HepG2 (cell line): ENCODE measurements at regions not wholly inside any gene's neighbourhood (a gene's known extent, or its start where the extent isn't known, plus 50 kb on each side); places are given as distances from the start of the nearest gene placed in this dataset.

ENCODE experiments used
- AKAP8 ChIP-seq: sonication (generic); formaldehyde crosslinking; IDR thresholded peaks from 2 replicates; pipeline ENCODE4 v1.5.1; 2020; ENCODE audit warnings: mild to moderate bottlenecking, missing genetic modification reagents
- ATF7 ChIP-seq, 2 experiments: fragments of 450-650 bp in 1 of 2; sonication (generic) in 1 of 2; formaldehyde crosslinking in 1 of 2; IDR thresholded peaks; 2 replicates each; pipeline versions ENCODE4 v1.4.0 to v1.6.1; 2016 to 2020; ENCODE audit warnings: antibody characterized with exemption in 1 of 2, mild to moderate bottlenecking in 1 of 2, missing genetic modification reagents in 1 of 2
- FOXO1 ChIP-seq: sonication (generic); formaldehyde crosslinking; IDR thresholded peaks from 2 replicates; pipeline ENCODE4 v1.4.0; 2020; ENCODE audit warnings: missing genetic modification reagents
- HMG20B ChIP-seq: conservative IDR thresholded peaks from 2 replicates; pipeline ENCODE4 v1.6.1; 2016; ENCODE audit warnings: missing genetic modification reagents, missing compliant biosample characterization
- KDM5B ChIP-seq: sonication (generic); formaldehyde crosslinking; IDR thresholded peaks from 2 replicates; pipeline ENCODE4 v1.4.0; 2020; ENCODE audit warnings: missing genetic modification reagents, mild to moderate bottlenecking, borderline replicate concordance
- MAFK ChIP-seq, 2 experiments: IDR thresholded peaks in 1 of 2; conservative IDR thresholded peaks in 1 of 2; 2 replicates each; pipeline ENCODE4 v1.6.1; 2011; ENCODE audit warnings: improper control_type of control experiment in 2 of 2, low read length in 2 of 2
- MXI1 ChIP-seq: IDR thresholded peaks from 3 replicates; pipeline ENCODE4 v1.6.1; 2012; ENCODE audit warnings: low read depth, low read length, inconsistent platforms, borderline replicate concordance
- NR2F1 ChIP-seq, 2 experiments: fragments of 450-650 bp in 1 of 2; formaldehyde crosslinking in 1 of 2; IDR thresholded peaks; 2 replicates each; pipeline versions ENCODE4 v1.5.0 to v1.6.1; 2016 to 2020; ENCODE audit warnings: mild to moderate bottlenecking in 1 of 2, missing compliant biosample characterization in 1 of 2, missing genetic modification reagents in 1 of 2, moderate library complexity in 1 of 2
- RBAK ChIP-seq: sonication (generic); formaldehyde crosslinking; IDR thresholded peaks from 2 replicates; pipeline ENCODE4 v1.5.1; 2020; ENCODE audit warnings: mild to moderate bottlenecking, missing genetic modification reagents
- RERE ChIP-seq: IDR thresholded peaks from 2 replicates; pipeline ENCODE4 v1.6.1; 2016; ENCODE audit warnings: low read depth, missing genetic modification reagents, missing compliant biosample characterization
- RXRB ChIP-seq: IDR thresholded peaks from 2 replicates; pipeline ENCODE4 v1.6.1; 2016; ENCODE audit warnings: borderline replicate concordance, missing genetic modification reagents, missing compliant biosample characterization
- SNAPC2 ChIP-seq: sonication (generic); formaldehyde crosslinking; IDR thresholded peaks from 2 replicates; pipeline ENCODE4 v1.8.1; 2022; ENCODE audit warnings: mild to moderate bottlenecking, missing genetic modification reagents
- TEAD3 ChIP-seq: optimal IDR thresholded peaks from 2 replicates; pipeline ENCODE3; 2016; ENCODE audit warnings: borderline replicate concordance
- ZNF292 ChIP-seq: sonication (generic); formaldehyde crosslinking; IDR thresholded peaks from 2 replicates; pipeline ENCODE4 v1.8.1; 2022; ENCODE audit warnings: mild to moderate bottlenecking, low read depth, missing genetic modification reagents, borderline replicate concordance
- ZNF609 ChIP-seq: sonication (generic); formaldehyde crosslinking; IDR thresholded peaks from 2 replicates; pipeline ENCODE4 v1.4.0; 2020; ENCODE audit warnings: mild to moderate bottlenecking, missing genetic modification reagents, borderline replicate concordance
- ZNF614 ChIP-seq: IDR thresholded peaks from 2 replicates; pipeline ENCODE4 v1.6.1; 2018; ENCODE audit warnings: missing biosample characterization, missing genetic modification reagents, inconsistent platforms, borderline replicate concordance
- ZNF644 ChIP-seq: IDR thresholded peaks from 2 replicates; pipeline ENCODE4 v1.6.1; 2016; ENCODE audit warnings: low read depth
- ZNF782 ChIP-seq: sonication (generic); formaldehyde crosslinking; IDR thresholded peaks from 2 replicates; pipeline ENCODE4 v1.4.0; 2020; ENCODE audit warnings: missing genetic modification reagents, mild to moderate bottlenecking, borderline replicate concordance
- TF ChIP-seq, protein P1 (sequence below): sonication (generic); formaldehyde crosslinking; IDR thresholded peaks from 2 replicates; pipeline ENCODE4 v1.8.0; 2022; ENCODE audit warnings: low read depth, missing genetic modification reagents

DNA sequence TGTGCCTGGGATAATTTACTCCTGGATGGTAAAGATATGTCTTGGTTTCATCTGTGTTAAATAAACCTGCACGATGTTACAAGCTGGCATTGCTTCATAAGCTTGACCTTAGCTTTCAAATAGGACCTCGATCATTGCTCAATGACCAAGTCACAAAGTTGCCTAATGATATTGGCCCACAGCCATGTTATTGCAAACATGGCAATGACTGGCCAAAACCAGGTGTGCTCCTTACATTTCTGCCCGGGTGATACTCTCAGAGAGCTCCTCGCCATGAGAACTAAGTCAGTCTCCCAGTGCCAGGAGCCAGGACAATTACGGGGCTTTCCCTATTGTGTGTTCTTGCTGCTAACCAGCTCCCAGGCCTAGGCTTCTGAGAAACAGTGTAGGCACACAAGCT, 72.5 kb upstream of the CYP1B1 start (continued):
- 0 out of 2 replicates have a peak, but pooled peaks have one; percentile 20 for TF ChIP-seq ZNF609 (CRISPR knock-in tag)
- 0 out of 2 replicates have a peak, but pooled peaks have one; percentile 36 for TF ChIP-seq RERE (CRISPR knock-in tag)
- TF ChIP-seq, protein P1, sequence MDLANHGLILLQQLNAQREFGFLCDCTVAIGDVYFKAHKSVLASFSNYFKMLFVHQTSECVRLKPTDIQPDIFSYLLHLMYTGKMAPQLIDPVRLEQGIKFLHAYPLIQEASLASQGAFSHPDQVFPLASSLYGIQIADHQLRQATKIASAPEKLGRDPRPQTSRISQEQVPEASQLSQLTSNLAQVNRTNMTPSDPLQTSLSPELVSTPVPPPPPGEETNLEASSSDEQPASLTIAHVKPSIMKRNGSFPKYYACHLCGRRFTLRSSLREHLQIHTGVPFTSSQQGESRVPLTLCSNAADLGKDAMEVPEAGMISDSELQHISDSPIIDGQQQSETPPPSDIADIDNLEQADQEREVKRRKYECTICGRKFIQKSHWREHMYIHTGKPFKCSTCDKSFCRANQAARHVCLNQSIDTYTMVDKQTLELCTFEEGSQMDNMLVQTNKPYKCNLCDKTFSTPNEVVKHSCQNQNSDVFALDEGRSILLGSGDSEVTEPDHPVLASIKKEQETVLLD (CRISPR knock-in tag): no peak
- TF ChIP-seq NR2F1 (CRISPR knock-in tag; IDR thresholded peaks at IDR 0.05): peak; percentile 92 to 95
- TF ChIP-seq FOXO1 (CRISPR knock-in tag): peak; percentile 62
- no peak for TF ChIP-seq HMG20B
- TF ChIP-seq ZNF782 (CRISPR knock-in tag): no peak
- peak; percentile 68 for TF ChIP-seq RXRB
- no peak for TF ChIP-seq KDM5B (CRISPR knock-in tag)
- 0 out of 4 replicates have a peak, but pooled peaks of 1 of the 2 experiments have one; percentile 15 for TF ChIP-seq MAFK (conservative IDR thresholded peaks at IDR 0.05 in 1 of 2, IDR thresholded peaks at IDR 0.05 in 1 of 2; ENCODE audit: low read length in 2 of 2)
- peak; percentile 11 for TF ChIP-seq TEAD3
- no peak for TF ChIP-seq SNAPC2 (CRISPR knock-in tag)
- 0 out of 2 replicates have a peak, but pooled peaks have one; percentile 60 for TF ChIP-seq RBAK (CRISPR knock-in tag)
- TF ChIP-seq ATF7 (IDR thresholded peaks at IDR 0.05): no peak
- TF ChIP-seq ATF7 (CRISPR knock-in tag; IDR thresholded peaks at IDR 0.05): no peak
- TF ChIP-seq ZNF292 (CRISPR knock-in tag): no peak
- TF ChIP-seq ZNF614 (CRISPR knock-in tag): peak; percentile 80; the same call in 1 of the 2 replicates
- peak; percentile 97 for TF ChIP-seq ZNF644
- TF ChIP-seq MXI1: no peak
- no peak for TF ChIP-seq AKAP8
